Hepatocyte (in vitro differentiated cells): ENCODE measurements at regions not wholly inside any gene's neighbourhood (a gene's known extent, or its start where the extent isn't known, plus 50 kb on each side); places are given as distances from the start of the nearest gene placed in this dataset.

Experiments
- DNase-seq: peaks from one replicate; pipeline ENCODE4 v3.0.0-alpha.2; 2016; ENCODE audit warnings: low spot score
- H2AFZ ChIP-seq: fragments of 200-600 bp; sonication (generic); 2 replicates; pipeline ENCODE4 v1.6.0; 2016; ENCODE audit warnings: antibody characterized with exemption, mild to moderate bottlenecking
- H3K27ac ChIP-seq: fragments of 200-600 bp; sonication (generic); 2 replicates; pipeline ENCODE4 v1.5.1; 2016; ENCODE audit warnings: mild to moderate bottlenecking
- H3K27me3 ChIP-seq: fragments of 200-600 bp; sonication (generic); 2 replicates; pipeline ENCODE4 v1.6.1; 2016
- H3K36me3 ChIP-seq: fragments of 200-600 bp; sonication (generic); replicated peaks from 2 replicates; pipeline ENCODE4 v1.5.1; 2016; ENCODE audit warnings: low read depth; ENCODE audit not compliant: insufficient read depth
- H3K4me1 ChIP-seq: fragments of 200-600 bp; sonication (generic); 2 replicates; pipeline ENCODE4 v1.5.1; 2016; ENCODE audit warnings: mild to moderate bottlenecking, moderate library complexity; ENCODE audit not compliant: insufficient read depth
- H3K4me2 ChIP-seq: fragments of 200-600 bp; sonication (generic); 2 replicates; pipeline ENCODE4 v1.6.0; 2016
- H3K4me3 ChIP-seq: fragments of 200-600 bp; sonication (generic); 2 replicates; pipeline ENCODE4 v1.5.1; 2016; ENCODE audit warnings: mild to moderate bottlenecking
- H3K79me2 ChIP-seq: fragments of 200-600 bp; sonication (generic); 2 replicates; pipeline ENCODE4 v1.6.0; 2017; ENCODE audit warnings: mild to moderate bottlenecking
- H3K9me2 ChIP-seq: fragments of 200-600 bp; sonication (generic); replicated peaks from 2 replicates; pipeline ENCODE4 v1.6.0; 2017; ENCODE audit warnings: mild to moderate bottlenecking; ENCODE audit not compliant: insufficient read depth
- H3K9me3 ChIP-seq: fragments of 200-600 bp; sonication (generic); 2 replicates; pipeline ENCODE4 v1.5.1; 2016; ENCODE audit warnings: low read depth, mild to moderate bottlenecking
- H4K20me1 ChIP-seq: fragments of 200-600 bp; sonication (generic); 2 replicates; pipeline ENCODE4 v1.6.0; 2016; ENCODE audit warnings: mild to moderate bottlenecking; ENCODE audit not compliant: insufficient read depth, poor library complexity, severe bottlenecking
- CTCF ChIP-seq: fragments of 200-600 bp; sonication (generic); IDR thresholded peaks from 2 replicates; pipeline ENCODE4 v1.5.1; 2016; ENCODE audit warnings: antibody characterized with exemption, mild to moderate bottlenecking; ENCODE audit not compliant: poor library complexity
- EZH2 ChIP-seq: fragments of 200-600 bp; sonication (generic); IDR thresholded peaks from 2 replicates; pipeline ENCODE4 v1.6.1; 2016; ENCODE audit warnings: antibody characterized with exemption, mild to moderate bottlenecking, borderline replicate concordance
- EZH2phosphoT487 ChIP-seq: fragments of 200-600 bp; sonication (generic); IDR thresholded peaks from one replicate; pipeline ENCODE4 v1.6.1; 2018; ENCODE audit warnings: antibody characterized with exemption, mild to moderate bottlenecking, low read depth, moderate library complexity; ENCODE audit not compliant: unreplicated experiment, severe bottlenecking
- WGBS: methylation state at CpG from one replicate; pipeline ENCODE4 v1.1.6; 2016; ENCODE audit warnings: low lambda C conversion rate; ENCODE audit errors: missing lambda C conversion rate; 5-methylcytosine and 5-hydroxymethylcytosine counted together

DNA sequence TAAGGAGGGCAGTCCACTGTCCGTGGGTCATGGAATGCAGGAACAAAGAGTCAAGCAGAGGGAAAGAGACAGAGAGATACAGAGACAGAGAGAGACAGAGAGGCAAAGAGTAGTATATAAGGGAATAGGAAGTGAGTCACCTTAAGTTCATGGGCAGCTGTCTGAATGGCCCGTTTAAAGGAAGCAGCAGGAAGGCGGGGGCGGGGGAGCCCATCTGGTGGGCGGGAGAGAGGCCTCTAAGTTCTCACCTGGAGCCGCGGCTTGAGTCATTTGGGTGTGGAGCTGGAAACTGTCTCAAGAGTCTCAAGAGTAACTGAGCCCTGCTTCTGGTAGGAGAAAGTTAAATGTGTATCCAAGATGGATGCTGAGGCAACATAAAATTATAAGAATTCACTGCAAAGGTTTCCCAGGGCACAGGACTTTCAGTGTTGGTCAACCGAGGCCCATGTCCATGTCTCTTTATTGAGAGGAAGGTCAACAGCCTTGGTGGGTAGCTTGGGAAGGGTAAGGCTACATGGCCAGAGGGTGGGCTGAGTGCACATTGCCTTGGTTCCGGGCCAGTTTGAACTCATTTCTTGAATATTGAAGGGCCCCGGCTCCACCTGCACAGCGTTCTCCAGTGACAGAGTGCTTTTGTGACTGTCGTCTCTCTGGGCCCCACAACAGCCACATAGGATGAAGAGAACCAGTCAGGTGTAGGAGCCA, 85.5 kb upstream of the CACUL1 start:
- H3K79me2 ChIP-seq, result no peaks in the 10 kb centered on the region
- no peak for DNase-seq
- H3K4me3 ChIP-seq, result no peak overlapping the region
- H2AFZ ChIP-seq, result no peak overlapping the region
- H3K9me2 ChIP-seq, result no peaks in the 10 kb centered on the region
- 91% methylated on average over 12 of the region's 12 CpGs for WGBS
- H3K36me3 ChIP-seq, result no peaks in the 10 kb centered on the region
- H3K9me3 ChIP-seq, result no peaks in the 10 kb centered on the region
- TF ChIP-seq CTCF, result no peak
- no peak for TF ChIP-seq EZH2
- no peak for TF ChIP-seq EZH2phosphoT487
- no peaks in the 10 kb centered on the region for H4K20me1 ChIP-seq
- H3K27me3 ChIP-seq, result no peaks in the 10 kb centered on the region
- peaks cover 7% of the 10 kb centered on the region for H3K4me1 ChIP-seq
- H3K27ac ChIP-seq, result no peak overlapping the region
- H3K4me2 ChIP-seq, result no peak overlapping the region

- TF ChIP-seq CTCF (no peak), EZH2phosphoT487 (no peak), EZH2 (no peak)
- H4K20me1 ChIP-seq, result no peaks in the 10 kb centered on the region
- no peak overlapping the region for H3K27ac ChIP-seq
- no peaks in the 10 kb centered on the region for H3K36me3 ChIP-seq
- H3K79me2 ChIP-seq, result no peaks in the 10 kb centered on the region
- H3K4me2 ChIP-seq, result no peak overlapping the region
- H3K27me3 ChIP-seq, result no peaks in the 10 kb centered on the region
- peaks cover 7% of the 10 kb centered on the region for H3K4me1 ChIP-seq
- DNase-seq, result no peak
- H3K9me2 ChIP-seq, result no peaks in the 10 kb centered on the region
- 94% methylated on average over 11 of the region's 11 CpGs for WGBS
- H3K9me3 ChIP-seq, result no peaks in the 10 kb centered on the region
- no peak overlapping the region for H3K4me3 ChIP-seq
- H2AFZ ChIP-seq, result no peak overlapping the region
These were observed 86.2 kb upstream of the CACUL1 start for GRCh38 chr10:118840776-118841468.

GRCh38 chr10:118841881-118842605, 87.3 kb upstream of the CACUL1 start:
- Histone ChIP-seq H3K79me2 (no peaks in the 10 kb centered on the region), H2AFZ (no peak overlapping the region), H3K9me2 (no peaks in the 10 kb centered on the region), H3K4me2 (no peak overlapping the region), H3K9me3 (no peaks in the 10 kb centered on the region), H3K36me3 (no peaks in the 10 kb centered on the region), H3K4me1 (peaks cover 7% of the 10 kb centered on the region), H3K27ac (no peak overlapping the region), H3K27me3 (no peaks in the 10 kb centered on the region), H4K20me1 (no peaks in the 10 kb centered on the region), H3K4me3 (no peak overlapping the region)
- TF ChIP-seq EZH2 (no peak), CTCF (no peak), EZH2phosphoT487 (no peak)
- DNase-seq, result no peak
- WGBS, result 94% methylated on average over 17 of the region's 17 CpGs
